ENCODE measurements at regions not wholly inside any gene's neighbourhood (a gene's known extent, or its start where the extent isn't known, plus 50 kb on each side); places are given as distances from the start of the nearest gene placed in this dataset.

- DNase-seq (ENCODE audit: low read depth, low spot score) (no peak), ATAC-seq (no peak)
- peaks cover 0 to 10% of the 10 kb centered on the region in 2 experiments; a peak in 2 of 4 replicates for H3K9me3 ChIP-seq (ENCODE audit: control insufficient read depth in 1 of 2, insufficient read depth in 1 of 2, low read depth in 1 of 2, low read length in 2 of 2)
- RAD21 ChIA-PET (ENCODE audit: low non-redundant PET in 1 of 2, low total read pairs in 2 of 2, uncharacterized antibody in 2 of 2, unreplicated experiment in 2 of 2), result no interaction called here
- BruUV-seq (replicated peaks), result no TSS peak
- POLR2A ChIA-PET, result no interaction called here
- no peak overlapping the region for H3K4me2 ChIP-seq (ENCODE audit: low read length)
- no peaks in the 10 kb centered on the region for H3K79me2 ChIP-seq (ENCODE audit: insufficient read depth, low read length)
- H3K9me2 ChIP-seq (ENCODE audit: insufficient read depth), result no peaks in the 10 kb centered on the region
- H3K4me3 ChIP-seq (replicated peaks in 1 of 2; ENCODE audit: low read depth in 1 of 2, low read length in 2 of 2), result no peak overlapping the region
- H3K4me1 ChIP-seq (ENCODE audit: control insufficient read depth in 1 of 2, insufficient read depth in 2 of 2, low read length in 2 of 2), result no peaks in the 10 kb centered on the region
- intact Hi-C loops (cut with micrococcal nuclease), result no loop called here
- TF ChIP-seq YY1 (IDR thresholded peaks at IDR 0.05; ENCODE audit: extremely low read depth, insufficient replicate concordance, low read depth, low read length) (no peak), EGR1 (IDR thresholded peaks at IDR 0.05; ENCODE audit: low read depth) (no peak), ZNF274 (IDR thresholded peaks at IDR 0.05; ENCODE audit: low read depth, low read length) (no peak), EZH2phosphoT487 (IDR thresholded peaks at IDR 0.05; ENCODE audit: borderline replicate concordance) (no peak), RAD21 (IDR thresholded peaks at IDR 0.05; ENCODE audit: low read depth) (no peak), SP1 (IDR thresholded peaks at IDR 0.05; ENCODE audit: low read depth) (no peak), SIN3A (IDR thresholded peaks at IDR 0.05; ENCODE audit: low read depth) (no peak), SRF (IDR thresholded peaks at IDR 0.05; ENCODE audit: low read depth) (no peak), ATF3 (IDR thresholded peaks at IDR 0.05) (no peak), ZFX (IDR thresholded peaks at IDR 0.05) (no peak), CBX3 (IDR thresholded peaks at IDR 0.05; ENCODE audit: low read depth) (no peak), JUND (IDR thresholded peaks at IDR 0.05) (no peak), ZBTB33 (IDR thresholded peaks at IDR 0.05; ENCODE audit: extremely low read depth, insufficient replicate concordance, low read length) (no peak), MAX (IDR thresholded peaks at IDR 0.05) (no peak), FOSL1 (IDR thresholded peaks at IDR 0.05; ENCODE audit: low read depth) (no peak), POLR2A (IDR thresholded peaks at IDR 0.05; ENCODE audit: borderline replicate concordance, extremely low read depth, insufficient read depth, insufficient read length) (no peak), TCF7L2 (IDR thresholded peaks at IDR 0.05; ENCODE audit: borderline replicate concordance, extremely low read depth, insufficient read depth, insufficient read length) (no peak)
- no peak overlapping the region for H3K27ac ChIP-seq (ENCODE audit: low read depth, low read length)
- no peak overlapping the region for H2AFZ ChIP-seq (ENCODE audit: low read depth, low read length, poor library complexity, severe bottlenecking)
- CTCF ChIA-PET, result no interaction called here
- H4K20me1 ChIP-seq (ENCODE audit: insufficient read depth), result no peaks in the 10 kb centered on the region
- no peak overlapping the region for H3K9ac ChIP-seq (ENCODE audit: low read length)
- H3K36me3 ChIP-seq (ENCODE audit: control insufficient read depth in 1 of 2, insufficient read depth in 2 of 2, low read length in 2 of 2), result no peaks in the 10 kb centered on the region
- no peaks in the 10 kb centered on the region for H3K27me3 ChIP-seq (ENCODE audit: insufficient read depth, low read length)
These were observed 2164.8 kb downstream of the LRRC4C start for GRCh38 chr11:39294648-39295047.
